Neural cell (in vitro differentiated cells): ENCODE measurements at regions not wholly inside any gene's neighbourhood (a gene's known extent, or its start where the extent isn't known, plus 50 kb on each side); places are given as distances from the start of the nearest gene placed in this dataset.

ENCODE experiments used
- H2AFZ ChIP-seq: fragments of 200-600, 300-800 bp; sonication (generic), shearing (Covaris generic); 2 replicates; pipeline ENCODE4 v1.6.0; 2014; ENCODE audit warnings: low read depth, mild to moderate bottlenecking, antibody characterized with exemption, low read length, moderate library complexity
- H3F3A ChIP-seq: fragments of 200-600 bp; shearing (Covaris generic); 2 replicates; pipeline ENCODE4 v1.6.1; 2016; ENCODE audit warnings: mild to moderate bottlenecking, moderate library complexity, mixed read lengths, antibody characterized with exemption, low read length; ENCODE audit not compliant: insufficient read depth, poor library complexity, severe bottlenecking
- H3K27ac ChIP-seq: fragments of 200-600, 300-800 bp; sonication (generic), shearing (Covaris generic); 2 replicates; pipeline ENCODE4 v1.5.1; 2014; ENCODE audit warnings: mild to moderate bottlenecking, low read length, moderate library complexity
- H3K27me3 ChIP-seq: fragments of 300-800, 200-600 bp; sonication (generic), shearing (Covaris generic); 2 replicates; pipeline ENCODE4 v1.6.0; 2014; ENCODE audit warnings: mild to moderate bottlenecking, low read depth, low read length, moderate library complexity; ENCODE audit not compliant: insufficient read depth
- H3K36me3 ChIP-seq: fragments of 300-800, 200-600 bp; sonication (generic), shearing (Covaris generic); 2 replicates; pipeline ENCODE4 v1.5.1; 2014; ENCODE audit warnings: mild to moderate bottlenecking, antibody characterized with exemption, low read length, moderate library complexity; ENCODE audit not compliant: insufficient read depth
- H3K4me2 ChIP-seq: fragments of 300-800, 200-600 bp; sonication (generic), shearing (Covaris generic); 2 replicates; pipeline ENCODE4 v1.6.0; 2014; ENCODE audit warnings: mild to moderate bottlenecking, low read length
- H3K4me3 ChIP-seq: fragments of 300-800, 200-600 bp; sonication (generic), shearing (Covaris generic); 2 replicates; pipeline ENCODE4 v1.5.1; 2014; ENCODE audit warnings: mild to moderate bottlenecking, low read length, moderate library complexity
- H3K79me2 ChIP-seq: fragments of 200-600 bp; shearing (Covaris generic); replicated peaks from 2 replicates; pipeline ENCODE4 v1.6.0; 2014; ENCODE audit warnings: mild to moderate bottlenecking, low read length, moderate library complexity; ENCODE audit not compliant: insufficient read depth
- H3K9ac ChIP-seq: fragments of 300-800, 200-600 bp; sonication (generic), shearing (Covaris generic); 2 replicates; pipeline ENCODE4 v1.6.1; 2016; ENCODE audit warnings: mild to moderate bottlenecking, low read length, mixed read lengths
- H3K9me2 ChIP-seq: fragments of 200-600 bp; shearing (Covaris generic); 2 replicates; pipeline ENCODE4 v1.6.1; 2016; ENCODE audit warnings: mild to moderate bottlenecking, low read length, mixed read lengths; ENCODE audit not compliant: insufficient read depth
- H3K9me3 ChIP-seq: fragments of 200-600, 300-800 bp; sonication (generic), shearing (Covaris generic); 2 replicates; pipeline ENCODE4 v1.6.1; 2016; ENCODE audit warnings: mild to moderate bottlenecking, mixed run types, low read length, moderate library complexity, mixed read lengths
- H4K20me1 ChIP-seq: fragments of 200-600 bp; shearing (Covaris generic); 2 replicates; pipeline ENCODE4 v1.6.1; 2016; ENCODE audit warnings: mild to moderate bottlenecking, mixed run types; ENCODE audit not compliant: insufficient read depth
- CTCF ChIP-seq: fragments of 450-650 bp; IDR thresholded peaks from 2 replicates; pipeline ENCODE4 v1.5.1; 2014; ENCODE audit warnings: antibody characterized with exemption, mild to moderate bottlenecking, moderate library complexity; ENCODE audit not compliant: poor library complexity, severe bottlenecking
- EP300 ChIP-seq: fragments of 450-650 bp; conservative IDR thresholded peaks from 2 replicates; pipeline ENCODE4 v1.6.1; 2014; ENCODE audit warnings: antibody characterized with exemption, mild to moderate bottlenecking, moderate library complexity; ENCODE audit not compliant: poor library complexity, severe bottlenecking
- EZH2 ChIP-seq: fragments of 200-600, 300-800 bp; shearing (Covaris generic), sonication (generic); IDR thresholded peaks from 2 replicates; pipeline ENCODE4 v1.6.1; 2014; ENCODE audit warnings: antibody characterized with exemption, low read length, borderline replicate concordance, mild to moderate bottlenecking; ENCODE audit not compliant: insufficient read depth, poor library complexity, severe bottlenecking
- MXI1 ChIP-seq: fragments of 450-650 bp; conservative IDR thresholded peaks from 2 replicates; pipeline ENCODE4 v1.6.1; 2014; ENCODE audit warnings: antibody characterized with exemption, mild to moderate bottlenecking; ENCODE audit not compliant: poor library complexity, severe bottlenecking
- POLR2AphosphoS5 ChIP-seq: IDR thresholded peaks from 2 replicates; pipeline ENCODE4 v1.6.1; 2012
- RAD21 ChIP-seq: fragments of 450-650 bp; conservative IDR thresholded peaks from 2 replicates; pipeline ENCODE4 v1.6.1; 2014; ENCODE audit warnings: antibody characterized with exemption, mild to moderate bottlenecking, moderate library complexity
- REST ChIP-seq: IDR thresholded peaks from 2 replicates; pipeline ENCODE4 v1.6.1; 2012; ENCODE audit warnings: borderline replicate concordance
- SMC3 ChIP-seq: fragments of 450-650 bp; conservative IDR thresholded peaks from 2 replicates; pipeline ENCODE4 v1.6.1; 2014; ENCODE audit warnings: antibody characterized with exemption, mild to moderate bottlenecking, moderate library complexity; ENCODE audit not compliant: poor library complexity
- TAF1 ChIP-seq: IDR thresholded peaks from 2 replicates; pipeline ENCODE4 v1.6.1; 2012; ENCODE audit warnings: low read depth

DNA sequence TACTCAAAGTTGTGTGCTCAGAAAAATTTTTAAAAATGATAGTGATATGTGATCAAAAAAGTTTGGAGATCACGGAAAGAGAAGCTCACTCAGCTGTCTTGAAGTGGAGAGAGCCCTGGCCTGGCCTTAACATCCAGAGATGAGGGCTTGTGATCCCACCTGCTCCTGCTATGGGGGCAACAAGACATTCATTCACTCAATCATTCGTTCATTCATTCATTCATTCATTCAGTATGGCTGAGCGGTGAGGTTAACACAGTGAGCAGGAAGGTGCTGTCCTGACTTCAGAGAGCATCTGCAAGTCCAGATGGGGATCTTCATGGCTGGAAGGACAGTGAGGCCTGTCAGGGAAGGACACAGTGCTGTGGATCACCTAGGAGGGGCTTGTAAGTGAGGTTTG is 112.3 kb downstream of the SLC25A47 start:
- no peaks in the 10 kb centered on the region for H3K9me2 ChIP-seq
- no peak overlapping the region for H3K9ac ChIP-seq
- H3K27me3 ChIP-seq: no peaks in the 10 kb centered on the region
- no peaks in the 10 kb centered on the region for H3K9me3 ChIP-seq
- no peak overlapping the region for H3K4me3 ChIP-seq
- TF ChIP-seq REST (no peak), TAF1 (no peak), SMC3 (no peak), POLR2AphosphoS5 (no peak), CTCF (no peak), RAD21 (no peak), EZH2 (no peak), EP300 (no peak), MXI1 (no peak)
- no peaks in the 10 kb centered on the region for H3K36me3 ChIP-seq
- H4K20me1 ChIP-seq: no peaks in the 10 kb centered on the region
- H3K79me2 ChIP-seq: peaks cover 4% of the 10 kb centered on the region
- no peaks in the 10 kb centered on the region for H3F3A ChIP-seq
- no peak overlapping the region for H3K4me2 ChIP-seq
- H3K27ac ChIP-seq: no peak overlapping the region
- no peak overlapping the region for H2AFZ ChIP-seq

DNA sequence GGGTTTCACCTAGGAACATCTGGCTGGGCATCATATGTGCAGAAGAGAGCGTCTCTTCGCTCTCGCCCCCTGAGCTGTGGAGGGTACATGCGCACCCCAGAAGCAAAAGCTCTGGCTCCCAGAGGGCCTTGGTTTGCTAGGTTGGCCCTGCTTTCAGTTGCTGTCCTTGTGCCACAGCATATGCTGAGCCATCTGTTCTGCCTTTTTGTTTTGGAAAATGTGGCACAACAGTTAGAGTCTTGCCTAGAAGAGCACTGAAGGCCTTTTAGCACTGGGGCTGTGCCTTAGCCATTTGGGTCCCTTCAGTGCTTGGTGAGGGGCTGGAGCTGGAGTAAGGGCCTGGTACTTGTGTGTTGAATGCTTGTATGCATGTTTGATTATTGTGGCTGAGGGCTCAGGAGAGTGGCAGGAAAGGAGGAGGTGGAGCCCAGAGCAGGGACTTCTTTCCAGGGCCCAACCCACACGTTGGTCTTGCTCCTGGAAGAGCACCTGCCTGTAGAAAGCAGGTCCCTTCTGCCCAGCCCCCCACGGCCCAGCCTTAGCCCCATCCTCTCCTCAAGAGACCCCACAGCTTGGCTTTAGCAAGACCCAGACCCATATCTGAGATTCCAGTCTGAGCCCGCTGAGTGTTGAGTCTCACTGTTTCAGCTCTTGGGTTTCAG is 113.7 kb downstream of the SLC25A47 start:
- H3K4me3 ChIP-seq: no peak overlapping the region
- TF ChIP-seq RAD21: no peak
- no peak for TF ChIP-seq CTCF
- TF ChIP-seq SMC3: no peak
- TF ChIP-seq EZH2: no peak
- no peak for TF ChIP-seq MXI1
- no peak for TF ChIP-seq EP300
- no peak for TF ChIP-seq TAF1
- no peak for TF ChIP-seq POLR2AphosphoS5
- no peak for TF ChIP-seq REST
- no peaks in the 10 kb centered on the region for H4K20me1 ChIP-seq
- no peak overlapping the region for H3K9ac ChIP-seq
- H3K9me3 ChIP-seq: no peaks in the 10 kb centered on the region
- H3K36me3 ChIP-seq: no peaks in the 10 kb centered on the region
- H3K27me3 ChIP-seq: no peaks in the 10 kb centered on the region
- H2AFZ ChIP-seq: no peak overlapping the region
- H3F3A ChIP-seq: no peaks in the 10 kb centered on the region
- H3K4me2 ChIP-seq: no peak overlapping the region
- H3K9me2 ChIP-seq: no peaks in the 10 kb centered on the region
- H3K79me2 ChIP-seq: peaks cover 4% of the 10 kb centered on the region
- no peak overlapping the region for H3K27ac ChIP-seq
